ENCODE measurements at regions not wholly inside any gene's neighbourhood (a gene's known extent, or its start where the extent isn't known, plus 50 kb on each side); places are given as distances from the start of the nearest gene placed in this dataset.

- H3K4me2 ChIP-seq, result no peak overlapping the region
- no peak overlapping the region for H3K4me3 ChIP-seq (IDR thresholded peaks at IDR 0.05; ENCODE audit: insufficient read depth, low read depth, low read length)
- no peak for TF ChIP-seq CTCF (conservative IDR thresholded peaks at IDR 0.05; ENCODE audit: low read depth, low read length)
- no peaks in the 10 kb centered on the region for H3K36me3 ChIP-seq (ENCODE audit: insufficient read depth)
- H3K4me1 ChIP-seq (ENCODE audit: low read depth, poor library complexity, severe bottlenecking), result no peaks in the 10 kb centered on the region
- H2AFZ ChIP-seq (ENCODE audit: low read depth), result no peak overlapping the region
- H3K79me2 ChIP-seq (ENCODE audit: insufficient read depth, low read depth), result no peaks in the 10 kb centered on the region
- no peaks in the 10 kb centered on the region for H4K20me1 ChIP-seq (ENCODE audit: insufficient read depth)
- no peak overlapping the region for H3K27ac ChIP-seq
- H3K27me3 ChIP-seq (ENCODE audit: insufficient read depth, low read depth), result no peaks in the 10 kb centered on the region
- no peak overlapping the region for H3K9ac ChIP-seq
These were observed 400.9 kb upstream of the CDH5 start for GRCh38 chr16:65965628-65966027.

- H3K4me1 ChIP-seq (ENCODE audit: low read depth, poor library complexity, severe bottlenecking), result no peaks in the 10 kb centered on the region
- H3K27me3 ChIP-seq (ENCODE audit: insufficient read depth, low read depth), result no peaks in the 10 kb centered on the region
- H3K36me3 ChIP-seq (ENCODE audit: insufficient read depth), result no peaks in the 10 kb centered on the region
- H3K9ac ChIP-seq, result no peak overlapping the region
- TF ChIP-seq CTCF (conservative IDR thresholded peaks at IDR 0.05; ENCODE audit: low read depth, low read length), result no peak
- no peaks in the 10 kb centered on the region for H3K79me2 ChIP-seq (ENCODE audit: insufficient read depth, low read depth)
- H4K20me1 ChIP-seq (ENCODE audit: insufficient read depth), result no peaks in the 10 kb centered on the region
- no peak overlapping the region for H3K27ac ChIP-seq
- H3K4me3 ChIP-seq (IDR thresholded peaks at IDR 0.05; ENCODE audit: insufficient read depth, low read depth, low read length), result no peak overlapping the region
- H3K4me2 ChIP-seq, result no peak overlapping the region
- H2AFZ ChIP-seq (ENCODE audit: low read depth), result no peak overlapping the region
These were observed 401.7 kb upstream of the CDH5 start for GRCh38 chr16:65964752-65965151.

GRCh38 chr16:65961476-65962143 lies 404.9 kb upstream of the CDH5 start:
- TF ChIP-seq CTCF (conservative IDR thresholded peaks at IDR 0.05; ENCODE audit: low read depth, low read length), result no peak
- Histone ChIP-seq H4K20me1 (ENCODE audit: insufficient read depth) (no peaks in the 10 kb centered on the region), H3K79me2 (ENCODE audit: insufficient read depth, low read depth) (no peaks in the 10 kb centered on the region), H3K27me3 (ENCODE audit: insufficient read depth, low read depth) (no peaks in the 10 kb centered on the region), H3K9ac (no peak overlapping the region), H3K4me1 (ENCODE audit: low read depth, poor library complexity, severe bottlenecking) (no peaks in the 10 kb centered on the region), H3K4me2 (no peak overlapping the region), H3K4me3 (IDR thresholded peaks at IDR 0.05; ENCODE audit: insufficient read depth, low read depth, low read length) (no peak overlapping the region), H2AFZ (ENCODE audit: low read depth) (no peak overlapping the region), H3K36me3 (ENCODE audit: insufficient read depth) (no peaks in the 10 kb centered on the region), H3K27ac (no peak overlapping the region)

GRCh38 chr16:65959983-65960382 lies 406.5 kb upstream of the CDH5 start:
- no peak overlapping the region for H3K4me3 ChIP-seq (IDR thresholded peaks at IDR 0.05; ENCODE audit: insufficient read depth, low read depth, low read length)
- no peak overlapping the region for H3K4me2 ChIP-seq
- no peak for TF ChIP-seq CTCF (conservative IDR thresholded peaks at IDR 0.05; ENCODE audit: low read depth, low read length)
- no peak overlapping the region for H3K27ac ChIP-seq
- H2AFZ ChIP-seq (ENCODE audit: low read depth), result no peak overlapping the region
- no peak overlapping the region for H3K9ac ChIP-seq
- H4K20me1 ChIP-seq (ENCODE audit: insufficient read depth), result no peaks in the 10 kb centered on the region
- no peaks in the 10 kb centered on the region for H3K36me3 ChIP-seq (ENCODE audit: insufficient read depth)
- no peaks in the 10 kb centered on the region for H3K79me2 ChIP-seq (ENCODE audit: insufficient read depth, low read depth)
- no peaks in the 10 kb centered on the region for H3K4me1 ChIP-seq (ENCODE audit: low read depth, poor library complexity, severe bottlenecking)
- no peaks in the 10 kb centered on the region for H3K27me3 ChIP-seq (ENCODE audit: insufficient read depth, low read depth)
